HG03280 (cell line): ENCODE measurements at regions not wholly inside any gene's neighbourhood (a gene's known extent, or its start where the extent isn't known, plus 50 kb on each side); places are given as distances from the start of the nearest gene placed in this dataset.
A peak's percentile ranks its signal among the peaks of the same experiment; 100 is the strongest.
"Not testable (repeated sequence)": the region's sequence is repeated elsewhere in the genome, so short reads cannot be mapped to it uniquely, and the experiment has no call there.

Experiments used
- ATAC-seq: cut with Tn5 transposase; IDR thresholded peaks from one replicate; pipeline ENCODE4 v1.9.1; 2021; ENCODE audit warnings: mild to moderate bottlenecking, moderate library complexity; ENCODE audit not compliant: unreplicated experiment

DNA sequence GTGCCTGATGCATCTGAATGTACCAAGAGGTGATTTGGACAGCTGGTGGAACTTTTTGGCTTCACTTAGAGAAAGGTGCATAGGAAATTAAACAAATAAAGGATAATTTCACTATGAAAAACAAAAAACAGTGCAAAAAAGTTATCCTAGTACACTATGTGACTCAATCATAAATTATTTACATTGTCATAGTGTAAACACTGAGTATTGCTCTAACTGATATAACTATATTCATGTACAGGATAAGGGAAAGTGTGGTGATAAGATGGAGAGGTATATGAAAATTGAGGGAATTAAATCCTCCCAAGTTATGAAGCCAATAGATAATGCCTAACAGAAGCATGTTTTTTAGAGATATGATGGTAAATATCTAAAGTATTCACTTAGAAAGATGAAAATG, 50.2 kb upstream of the CPNE4 start:
- ATAC-seq: no peak

DNA sequence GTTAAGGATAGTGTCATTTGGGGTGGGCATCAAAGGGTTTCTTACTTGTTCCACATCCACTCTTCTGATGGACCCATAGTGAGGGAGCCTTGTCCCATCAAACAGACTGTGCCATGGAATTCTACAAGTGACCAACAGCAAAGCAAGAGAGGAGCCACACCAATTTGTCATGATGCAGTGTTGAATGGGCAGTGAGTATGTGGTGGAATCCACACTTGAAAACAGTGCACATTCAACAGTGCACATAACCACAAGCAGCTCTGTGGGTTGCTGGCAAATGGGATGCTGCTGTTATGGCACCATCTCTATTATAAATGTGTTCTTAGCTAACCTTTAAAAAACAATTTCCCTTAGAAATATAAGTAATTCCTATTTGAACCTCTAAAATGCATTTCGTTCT, 52.5 kb upstream of the CPNE4 start:
- no peak for ATAC-seq

DNA sequence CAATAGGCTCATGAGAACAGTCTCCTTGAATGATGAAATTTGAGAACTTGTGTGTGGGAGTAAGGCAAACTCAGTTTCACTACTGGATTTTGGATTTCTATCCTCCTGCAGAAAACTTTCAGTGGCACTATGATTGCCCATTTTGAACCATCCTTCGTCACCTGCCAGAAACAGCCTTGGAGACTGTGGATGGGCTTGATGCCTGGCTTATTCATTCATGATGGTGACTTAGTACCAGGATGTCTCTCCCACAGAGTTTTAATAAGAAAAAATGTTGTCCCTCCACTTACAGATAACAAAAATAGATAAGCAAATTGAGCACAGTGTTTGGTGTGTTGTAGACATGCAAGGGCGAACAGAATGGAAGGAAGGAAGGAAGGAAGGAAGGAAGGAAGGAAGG, 53.5 kb upstream of the CPNE4 start:
- no peak for ATAC-seq

DNA sequence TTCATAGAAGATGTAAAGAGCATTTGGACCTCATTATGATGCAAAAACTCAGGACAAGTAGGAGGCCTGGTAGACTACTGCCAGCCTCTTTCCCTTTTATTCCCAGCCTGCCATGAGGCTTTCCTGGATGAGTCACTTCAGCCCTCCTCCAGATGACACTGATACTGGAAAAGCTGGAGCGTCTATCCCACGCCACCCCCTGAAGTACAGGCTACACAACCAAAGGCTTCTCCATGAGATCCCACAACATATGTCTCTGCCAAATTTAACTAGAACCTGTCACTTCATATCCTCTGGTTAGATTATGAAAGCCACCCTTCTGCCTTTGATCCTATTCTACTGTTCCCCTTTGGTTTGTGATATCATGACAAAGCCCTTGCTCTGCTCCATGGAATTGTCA, 56.1 kb upstream of the CPNE4 start:
- ATAC-seq: no peak

DNA sequence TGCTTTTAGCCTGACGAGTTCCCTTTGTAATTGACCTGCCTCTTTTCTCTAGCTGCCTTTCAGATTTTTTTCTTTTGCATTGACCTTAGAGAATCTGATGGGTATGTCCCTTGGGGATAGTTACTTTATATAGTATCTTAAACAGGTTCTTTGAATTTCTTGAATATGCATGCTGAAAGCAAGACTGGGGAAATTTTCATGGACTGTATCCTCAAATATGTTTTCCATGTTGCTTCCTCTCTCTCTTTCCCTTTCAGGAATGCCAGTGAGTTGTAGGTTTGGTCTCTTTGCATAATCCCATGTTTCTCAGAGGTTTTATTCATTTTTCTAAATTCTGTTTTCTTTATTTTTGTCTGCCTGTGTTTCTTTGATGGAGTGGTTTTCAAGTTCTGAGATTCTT, 81.8 kb upstream of the CPNE4 start:
- no peak for ATAC-seq

- no peak for ATAC-seq
These were observed 82.8 kb upstream of the CPNE4 start for GRCh38 chr3:132117642-132118041.

DNA sequence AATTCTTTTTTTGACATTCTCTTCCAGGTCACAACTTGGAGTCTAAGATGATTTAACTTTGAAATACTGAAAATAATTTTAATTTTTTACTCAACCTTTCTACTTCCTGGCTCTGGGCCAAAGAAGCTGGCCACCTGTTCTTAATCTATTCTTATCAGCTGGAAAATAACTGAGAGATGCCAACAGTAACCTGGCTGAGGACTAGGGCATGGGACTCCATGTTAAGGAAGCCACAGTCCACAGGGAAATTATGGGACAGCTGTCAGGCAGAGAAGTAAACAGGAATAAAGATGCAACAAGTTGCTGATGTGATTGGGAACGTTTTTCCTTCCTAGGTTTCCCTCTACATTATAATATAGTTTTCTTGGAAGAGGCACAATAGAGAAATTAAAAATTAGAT, 84.7 kb upstream of the CPNE4 start:
- no peak for ATAC-seq

GRCh38 chr3:132124096-132124495, 89.3 kb upstream of the CPNE4 start:
- no peak for ATAC-seq

DNA sequence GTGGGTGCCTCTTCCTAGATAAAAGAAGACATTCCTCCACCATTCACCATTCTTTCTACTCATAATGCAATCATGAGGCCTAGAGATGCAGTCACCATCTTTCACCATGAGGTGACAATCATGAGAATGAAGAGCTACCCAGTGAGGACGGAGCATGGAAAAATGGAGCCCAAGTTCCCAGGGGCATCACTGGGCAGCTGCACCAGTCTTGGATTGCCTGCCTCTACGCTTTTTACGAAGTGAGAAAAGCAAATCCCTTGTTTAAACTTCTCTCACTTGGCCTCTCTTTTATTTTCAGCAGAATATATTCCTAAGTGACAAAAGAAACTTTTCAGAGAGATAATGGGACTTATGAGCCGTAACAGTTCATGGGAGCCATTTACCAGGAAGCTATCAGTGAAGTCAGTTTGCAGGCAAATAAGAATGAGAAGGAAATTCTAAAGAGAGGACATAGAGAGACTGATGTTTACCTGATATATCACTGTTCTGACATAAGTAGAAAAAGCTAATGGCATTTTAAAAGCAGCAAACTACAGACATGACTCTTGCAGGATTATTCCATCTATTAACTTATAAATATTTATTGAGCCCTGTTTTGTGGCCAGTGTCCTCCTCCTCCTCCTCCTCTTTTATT, 90.0 kb upstream of the CPNE4 start:
- no peak for ATAC-seq

DNA sequence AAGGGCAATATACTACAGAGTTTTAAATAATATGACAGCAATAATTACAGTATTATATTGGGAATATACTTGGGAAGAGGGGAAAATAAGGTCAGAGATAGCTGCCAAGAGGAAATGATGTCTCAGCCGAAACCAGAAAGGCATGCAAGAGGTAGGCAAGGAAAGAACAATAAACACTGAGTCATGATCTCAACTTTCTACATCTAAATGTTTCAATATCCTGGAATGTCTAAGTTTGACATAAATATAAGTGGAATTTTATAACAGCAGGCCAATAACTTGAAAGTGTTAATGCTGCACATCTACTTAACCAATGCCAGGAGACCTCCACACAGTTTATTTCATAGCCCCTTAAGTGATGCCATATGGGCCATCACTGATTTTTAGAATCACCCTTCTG, 99.8 kb upstream of the CPNE4 start:
- no peak for ATAC-seq

- no peak for ATAC-seq
These were observed 101.0 kb upstream of the CPNE4 start for GRCh38 chr3:132135628-132136333.

GRCh38 chr3:132136334-132136716, 101.5 kb upstream of the CPNE4 start:
- ATAC-seq: no peak

DNA sequence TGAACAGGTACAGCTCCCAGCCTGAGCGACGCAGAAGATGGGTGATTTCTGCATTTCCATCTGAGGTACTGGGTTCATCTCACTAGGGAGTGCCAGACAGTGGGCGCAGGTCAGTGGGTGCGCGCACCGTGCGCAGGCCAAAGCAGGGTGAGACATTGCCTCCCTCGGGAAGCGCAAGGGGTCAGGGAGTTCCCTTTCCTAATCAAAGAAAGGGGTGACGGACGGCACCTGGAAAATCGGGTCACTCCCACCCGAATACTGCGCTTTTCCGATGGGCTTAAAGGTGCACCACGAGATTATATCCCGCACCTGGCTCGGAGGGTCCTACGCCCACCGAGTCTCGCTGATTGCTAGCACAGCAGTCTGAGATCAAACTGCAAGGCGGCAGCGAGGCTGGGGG, 102.1 kb upstream of the CPNE4 start:
- not testable (repeated sequence) for ATAC-seq

DNA sequence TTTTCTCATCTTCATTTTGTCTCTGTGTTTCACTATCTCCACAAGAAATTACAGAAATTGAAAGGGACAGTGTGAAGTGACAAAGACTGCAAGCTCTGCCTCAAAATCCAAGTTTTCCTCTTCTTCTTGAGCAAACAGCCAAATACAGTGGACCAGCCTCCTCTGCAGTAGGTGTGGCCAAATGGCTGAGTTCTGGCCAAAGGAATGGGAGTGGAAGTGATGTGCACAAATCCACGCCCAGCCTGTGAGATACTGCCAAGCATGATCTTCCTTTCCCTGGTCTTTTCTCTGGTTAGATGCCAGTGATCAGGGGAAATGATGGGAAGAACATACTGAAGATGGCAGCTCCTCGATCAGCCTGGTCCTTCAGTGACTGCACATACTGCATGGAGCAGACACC, 111.0 kb upstream of the CPNE4 start:
- ATAC-seq: no peak

- ATAC-seq: no peak
These were observed 119.8 kb upstream of the CPNE4 start for GRCh38 chr3:132154619-132155018.

GRCh38 chr3:132159145-132159544, 124.3 kb upstream of the CPNE4 start:
- no peak for ATAC-seq

- no peak for ATAC-seq
These were observed 125.4 kb upstream of the CPNE4 start for GRCh38 chr3:132160198-132160597.

DNA sequence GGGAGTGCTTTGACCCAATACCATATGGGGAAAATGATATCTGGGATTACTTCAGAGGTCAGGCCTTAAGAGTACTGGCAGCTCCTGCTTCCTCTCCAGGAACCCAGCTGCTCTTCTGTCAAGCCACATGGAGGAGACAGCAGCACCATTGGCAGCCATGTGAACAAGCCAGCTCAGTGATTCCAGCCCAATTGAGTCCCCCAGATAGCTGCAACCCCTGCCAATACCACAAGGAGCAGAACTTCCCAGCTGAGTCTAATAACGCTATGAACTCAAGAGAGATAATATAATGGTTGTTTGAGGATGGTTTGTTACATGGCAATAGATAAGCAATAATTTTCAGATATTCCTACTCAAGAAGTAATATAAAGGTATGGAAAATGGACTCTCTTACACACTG, 126.8 kb upstream of the CPNE4 start:
- ATAC-seq: no peak

DNA sequence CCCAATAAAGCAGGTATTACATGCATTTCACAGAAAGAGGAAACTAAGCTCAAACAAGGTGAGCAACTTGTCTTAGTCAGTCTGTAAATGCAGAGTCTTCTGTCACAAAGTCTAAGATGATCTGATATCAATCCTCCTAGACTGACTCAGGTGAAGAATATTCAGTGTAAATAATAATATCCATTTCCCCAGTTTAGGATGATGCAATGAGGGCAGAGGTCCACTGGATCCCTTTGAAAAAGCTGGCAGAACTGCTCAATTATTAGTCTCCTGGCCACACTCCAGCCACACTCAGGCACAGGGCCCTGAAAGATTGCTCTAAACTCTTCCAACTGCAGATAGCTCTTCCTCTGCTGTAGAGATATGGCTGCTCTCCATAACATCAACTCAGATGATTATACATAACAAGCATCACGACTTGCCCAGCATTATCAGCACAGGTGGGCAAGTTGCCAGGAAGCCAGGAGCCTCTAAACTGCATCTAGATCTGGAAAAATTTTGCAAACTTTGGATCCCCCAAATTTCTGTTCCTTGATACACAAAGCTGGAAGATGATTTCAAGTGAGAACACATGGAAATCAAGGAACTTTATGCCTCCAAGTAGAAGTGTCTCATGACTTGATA, 129.8 kb upstream of the CPNE4 start:
- ATAC-seq: no peak

- no peak for ATAC-seq
These were observed 133.1 kb upstream of the CPNE4 start for GRCh38 chr3:132167870-132168269.

DNA sequence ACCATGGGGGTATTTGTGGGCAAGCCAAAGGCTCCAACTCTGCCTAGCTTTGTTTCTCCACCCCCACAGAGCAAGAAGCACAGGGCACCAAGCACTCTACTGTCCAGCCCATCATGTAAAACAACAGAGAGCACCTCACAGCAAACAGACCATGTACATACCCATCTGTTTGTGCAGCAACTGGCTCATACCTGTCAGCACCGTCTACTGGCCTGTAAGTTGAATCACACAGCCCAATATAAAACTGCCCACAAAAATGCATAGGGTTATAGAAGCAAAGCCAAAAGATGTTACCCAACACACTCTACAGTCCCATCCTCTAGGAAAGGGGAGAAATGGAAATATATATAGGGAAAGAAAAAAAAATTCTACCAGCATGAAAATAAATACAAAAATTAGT, 139.7 kb upstream of the CPNE4 start:
- ATAC-seq: no peak

DNA sequence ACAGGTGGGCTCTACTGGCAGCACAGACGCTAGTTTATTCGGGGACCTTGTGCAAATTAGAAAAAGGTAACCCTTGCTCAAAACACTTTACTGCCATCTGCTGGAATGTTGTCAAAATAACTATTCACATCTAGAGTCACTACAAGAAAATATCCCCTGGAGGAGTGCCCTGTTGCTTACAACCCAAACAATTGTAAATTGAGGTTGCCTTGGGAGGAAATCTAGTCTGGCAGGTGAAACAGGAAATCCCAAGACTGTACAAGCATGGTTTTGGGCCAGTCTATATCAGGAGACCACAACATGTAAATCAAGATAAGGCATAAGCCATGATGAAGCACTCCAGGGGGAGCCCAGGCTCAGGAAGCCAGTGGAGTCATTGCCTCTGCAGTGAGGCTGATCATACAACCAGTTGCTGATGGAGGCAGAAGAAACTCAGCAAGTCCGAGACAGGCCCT, 136.8 kb upstream of the ACP3 start:
- ATAC-seq: peak; percentile 57
